Endodermal cell (in vitro differentiated cells): ENCODE measurements at regions not wholly inside any gene's neighbourhood (a gene's known extent, or its start where the extent isn't known, plus 50 kb on each side); places are given as distances from the start of the nearest gene placed in this dataset.
A peak's percentile ranks its signal among the peaks of the same experiment; 100 is the strongest.

ENCODE experiments used
- DNase-seq: peaks from one replicate; pipeline ENCODE4 v3.0.0-alpha.2; 2017
- H3K27ac ChIP-seq: 2 replicates; pipeline ENCODE4 v1.5.1; 2013; ENCODE audit warnings: mild to moderate bottlenecking, low read depth, low read length, moderate library complexity
- H3K27me3 ChIP-seq: 2 replicates; pipeline ENCODE4 v1.6.1; 2013; ENCODE audit warnings: mild to moderate bottlenecking, low read length, moderate library complexity; ENCODE audit not compliant: insufficient read depth, control insufficient read depth, poor library complexity, severe bottlenecking
- H3K36me3 ChIP-seq: 2 replicates; pipeline ENCODE4 v1.7.0; 2013; ENCODE audit warnings: mild to moderate bottlenecking, low read length, moderate library complexity; ENCODE audit not compliant: control insufficient read depth, insufficient read depth
- H3K4me1 ChIP-seq: one replicate; pipeline ENCODE4 v1.7.0; 2013; ENCODE audit warnings: low read length; ENCODE audit not compliant: control insufficient read depth, insufficient read depth
- H3K4me3 ChIP-seq: 2 replicates; pipeline ENCODE4 v1.5.1; 2013; ENCODE audit warnings: mild to moderate bottlenecking, low read length, moderate library complexity
- H3K9ac ChIP-seq: 2 replicates; pipeline ENCODE4 v1.6.1; 2013; ENCODE audit warnings: mild to moderate bottlenecking, low read length, moderate library complexity; ENCODE audit not compliant: poor library complexity, severe bottlenecking; ENCODE audit errors: extremely low read depth
- H3K9me3 ChIP-seq: 2 replicates; pipeline ENCODE4 v1.6.1; 2013; ENCODE audit warnings: mild to moderate bottlenecking, low read length, moderate library complexity; ENCODE audit not compliant: control insufficient read depth
- H3K27ac Mint-ChIP-seq: 2 replicates; pipeline ENCODE4 v1.8.0; 2020; ENCODE audit warnings: mixed read lengths
- H3K27me3 Mint-ChIP-seq: 2 replicates; pipeline ENCODE4 v1.8.0; 2021; ENCODE audit warnings: mild to moderate bottlenecking, mixed read lengths; ENCODE audit not compliant: insufficient read depth
- H3K36me3 Mint-ChIP-seq: 2 replicates; pipeline ENCODE4 v1.8.0; 2020; ENCODE audit warnings: low read depth, mixed read lengths
- H3K4me1 Mint-ChIP-seq: 2 replicates; pipeline ENCODE4 v1.8.0; 2020; ENCODE audit warnings: mixed read lengths
- H3K4me3 Mint-ChIP-seq: 2 replicates; pipeline ENCODE4 v1.8.0; 2020; ENCODE audit warnings: mild to moderate bottlenecking, moderate library complexity, mixed read lengths
- H3K9me3 Mint-ChIP-seq: 2 replicates; pipeline ENCODE4 v1.8.0; 2020; ENCODE audit warnings: mild to moderate bottlenecking, mixed read lengths
- CTCF ChIP-seq: fragments of 200-600 bp; sonication (generic); conservative IDR thresholded peaks from 2 replicates; pipeline ENCODE4 v1.5.0; 2021; ENCODE audit warnings: antibody characterized with exemption, mild to moderate bottlenecking
- WGBS, 2 experiments: methylation state at CpG; one replicate each; pipeline versions ENCODE4 v1.1.5 to v1.1.7; 2013; ENCODE audit warnings: missing lambda C conversion rate in 2 of 2, mixed read lengths in 1 of 2; ENCODE audit not compliant: insufficient coverage in 1 of 2, insufficient read length in 1 of 2; 5-methylcytosine and 5-hydroxymethylcytosine counted together

- no peak overlapping the region for H3K27ac Mint-ChIP-seq
- H3K36me3 Mint-ChIP-seq = peaks cover 4% of the 10 kb centered on the region
- H3K9ac ChIP-seq = no peak overlapping the region
- peaks cover 22% of the 10 kb centered on the region for H3K9me3 ChIP-seq
- TF ChIP-seq CTCF = no peak
- H3K4me1 Mint-ChIP-seq = peaks cover 21% of the 10 kb centered on the region
- no peaks in the 10 kb centered on the region for H3K27me3 ChIP-seq
- no peak overlapping the region for H3K27ac ChIP-seq
- no peak for DNase-seq
- peak overlapping the region; percentile 4 for H3K4me3 ChIP-seq
- H3K27me3 Mint-ChIP-seq = no peaks in the 10 kb centered on the region
- no peak overlapping the region for H3K4me3 Mint-ChIP-seq
- WGBS, 2 experiments = 92 to 94% methylated on average over 2 of the region's 2 CpGs
- H3K36me3 ChIP-seq = no peaks in the 10 kb centered on the region
- peaks cover 22% of the 10 kb centered on the region for H3K9me3 Mint-ChIP-seq
- H3K4me1 ChIP-seq = peaks cover 12% of the 10 kb centered on the region
Observed at GRCh38 chr2:217204358-217204757, 344.5 kb upstream of the TNP1 start.

- Mint-ChIP-seq H3K4me3 (no peak overlapping the region), H3K4me1 (peaks cover 22% of the 10 kb centered on the region), H3K27me3 (no peaks in the 10 kb centered on the region), H3K27ac (no peak overlapping the region), H3K36me3 (peaks cover 4% of the 10 kb centered on the region), H3K9me3 (peaks cover 22% of the 10 kb centered on the region)
- WGBS, 2 experiments = 86 to 89% methylated on average over 1 to 3 of the region's 3 CpGs
- no peak overlapping the region for H3K9ac ChIP-seq
- peaks cover 10% of the 10 kb centered on the region for H3K4me1 ChIP-seq
- DNase-seq = no peak
- H3K9me3 ChIP-seq = peaks cover 22% of the 10 kb centered on the region
- H3K27me3 ChIP-seq = no peaks in the 10 kb centered on the region
- H3K36me3 ChIP-seq = no peaks in the 10 kb centered on the region
- peak overlapping the region; percentile 4 for H3K4me3 ChIP-seq
- no peak overlapping the region for H3K27ac ChIP-seq
- TF ChIP-seq CTCF = no peak
Observed at GRCh38 chr2:217203086-217203485, 343.2 kb upstream of the TNP1 start.

DNA sequence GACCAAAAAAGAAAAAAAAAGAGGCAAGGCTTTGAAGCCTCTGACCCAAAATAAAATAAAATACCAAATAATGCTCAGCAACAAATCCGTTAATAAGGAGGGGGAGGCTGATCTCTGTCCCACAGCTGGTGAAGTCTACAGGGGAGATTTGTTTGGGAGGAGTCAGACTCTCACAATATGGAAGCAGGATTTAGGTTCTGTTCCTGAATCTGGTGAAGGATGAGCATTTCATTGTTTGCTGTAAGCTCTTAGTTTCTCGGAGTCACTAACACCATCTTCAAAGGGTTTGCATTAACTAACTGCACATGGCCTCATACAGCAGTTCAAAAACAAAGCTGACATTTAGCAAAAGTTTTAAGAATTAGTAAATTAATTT lies 339.4 kb upstream of the TNP1 start:
- H3K9ac ChIP-seq = no peak overlapping the region
- Mint-ChIP-seq H3K36me3 (peaks cover 4% of the 10 kb centered on the region), H3K27ac (no peak overlapping the region), H3K27me3 (peaks cover 2% of the 10 kb centered on the region), H3K4me3 (no peak overlapping the region), H3K4me1 (peaks cover 7% of the 10 kb centered on the region), H3K9me3 (peaks cover 26% of the 10 kb centered on the region)
- no peak for TF ChIP-seq CTCF
- no peaks in the 10 kb centered on the region for H3K36me3 ChIP-seq
- H3K9me3 ChIP-seq = peaks cover 31% of the 10 kb centered on the region
- no peaks in the 10 kb centered on the region for H3K27me3 ChIP-seq
- no peak overlapping the region for H3K4me3 ChIP-seq
- no peak for DNase-seq
- WGBS, 2 experiments = 96% methylated on average over 2 of the region's 2 CpGs; no CpG with 5 or more reads in 1 of the 2 experiments
- H3K4me1 ChIP-seq = no peaks in the 10 kb centered on the region
- H3K27ac ChIP-seq = peak overlapping the region; percentile 73
